Activated T-helper 9 cell treated with anti-CD3 and anti-CD28 coated beads, Interleukin-2, amount 50 U/mL, for 16 hours (primary cell): ENCODE measurements at regions not wholly inside any gene's neighbourhood (a gene's known extent, or its start where the extent isn't known, plus 50 kb on each side); places are given as distances from the start of the nearest gene placed in this dataset.
"Not testable (repeated sequence)": the region's sequence is repeated elsewhere in the genome, so short reads cannot be mapped to it uniquely, and the experiment has no call there.

Source experiments
- DNase-seq: peaks from one replicate; pipeline ENCODE4 v3.0.0-alpha.2; 2020; ENCODE audit warnings: low read depth

GRCh38 chr3:6287088-6287875, 573.6 kb upstream of the GRM7 start:
- DNase-seq: no peak

- DNase-seq: no peak
Measured at GRCh38 chr3:6301626-6302025, 559.3 kb upstream of the GRM7 start.

GRCh38 chr3:6315906-6316305, 545.0 kb upstream of the GRM7 start:
- no peak for DNase-seq

- DNase-seq: no peak
Measured at GRCh38 chr3:6321999-6322398, 538.9 kb upstream of the GRM7 start.

- DNase-seq: no peak
Measured at GRCh38 chr3:6326771-6327170, 534.1 kb upstream of the GRM7 start.

GRCh38 chr3:6340980-6341325, 520.0 kb upstream of the GRM7 start:
- not testable (repeated sequence) for DNase-seq

- DNase-seq: no peak
Measured at GRCh38 chr3:6351752-6352151, 509.2 kb upstream of the GRM7 start.

- no peak for DNase-seq
Measured at GRCh38 chr3:6354653-6355052, 506.3 kb upstream of the GRM7 start.

GRCh38 chr3:6362406-6362805, 498.5 kb upstream of the GRM7 start:
- no peak for DNase-seq

GRCh38 chr3:6367171-6367570, 493.7 kb upstream of the GRM7 start:
- DNase-seq: no peak

GRCh38 chr3:6392123-6392522, 468.8 kb upstream of the GRM7 start:
- no peak for DNase-seq

GRCh38 chr3:6394944-6395343, 466.0 kb upstream of the GRM7 start:
- DNase-seq: no peak

GRCh38 chr3:6396631-6397030, 464.3 kb upstream of the GRM7 start:
- no peak for DNase-seq

- not testable (repeated sequence) for DNase-seq
Measured at GRCh38 chr3:6402666-6403065, 458.2 kb upstream of the GRM7 start.

GRCh38 chr3:6406923-6407322, 454.0 kb upstream of the GRM7 start:
- DNase-seq: not testable (repeated sequence)

- no peak for DNase-seq
Measured at GRCh38 chr3:6416049-6416661, 444.8 kb upstream of the GRM7 start.

- DNase-seq: no peak
Measured at GRCh38 chr3:6417174-6417573, 443.7 kb upstream of the GRM7 start.

GRCh38 chr3:6418485-6418884, 442.4 kb upstream of the GRM7 start:
- no peak for DNase-seq

GRCh38 chr3:6421666-6422445, 439.1 kb upstream of the GRM7 start:
- DNase-seq: no peak

- DNase-seq: no peak
Measured at GRCh38 chr3:6425289-6425820, 435.6 kb upstream of the GRM7 start.

- not testable (repeated sequence) for DNase-seq
Measured at GRCh38 chr3:6428276-6428675, 432.6 kb upstream of the GRM7 start.

GRCh38 chr3:6435951-6436350, 425.0 kb upstream of the GRM7 start:
- no peak for DNase-seq

- no peak for DNase-seq
Measured at GRCh38 chr3:6437631-6438030, 423.3 kb upstream of the GRM7 start.
